Skin epidermis (tissue), 12 donors: ENCODE measurements at regions not wholly inside any gene's neighbourhood (a gene's known extent, or its start where the extent isn't known, plus 50 kb on each side); places are given as distances from the start of the nearest gene placed in this dataset.

Experiments
- H3K27ac ChIP-seq, 21 experiments: fragments of 200-600 bp; sonication (generic) in 11 of 21; one replicate each; pipeline ENCODE4 v1.5.0; 2020; ENCODE audit warnings: mild to moderate bottlenecking in 3 of 21, inconsistent platforms in 2 of 21, moderate library complexity in 2 of 21
- H3K4me3 ChIP-seq, 7 experiments: fragments of 200-600 bp; sonication (generic) in 2 of 7; one replicate each; pipeline ENCODE4 v1.5.0; 2020; ENCODE audit warnings: inconsistent platforms in 2 of 7, mild to moderate bottlenecking in 2 of 7, moderate library complexity in 1 of 7

DNA sequence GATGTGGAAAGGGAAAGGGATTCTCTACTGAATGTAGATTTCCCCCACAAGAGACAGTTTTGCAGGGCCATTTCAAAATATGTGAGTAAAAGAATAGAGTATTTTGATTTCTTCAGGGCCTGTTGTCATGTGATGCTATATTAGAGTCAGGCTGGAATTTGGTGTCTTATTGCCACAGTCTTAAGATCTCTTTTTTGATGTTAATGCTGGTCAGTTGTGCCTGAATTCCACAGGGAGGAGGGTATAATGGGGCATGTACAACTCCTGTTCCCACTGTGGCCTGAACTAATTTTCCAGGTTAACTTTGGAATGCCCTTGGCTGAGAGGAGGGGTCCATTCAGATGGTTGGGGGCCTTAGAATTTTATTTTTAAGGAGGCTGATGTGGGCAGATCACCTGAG is 111.0 kb upstream of the MAX start:
- no peak overlapping the region for H3K27ac ChIP-seq
- no peak overlapping the region for H3K4me3 ChIP-seq

DNA sequence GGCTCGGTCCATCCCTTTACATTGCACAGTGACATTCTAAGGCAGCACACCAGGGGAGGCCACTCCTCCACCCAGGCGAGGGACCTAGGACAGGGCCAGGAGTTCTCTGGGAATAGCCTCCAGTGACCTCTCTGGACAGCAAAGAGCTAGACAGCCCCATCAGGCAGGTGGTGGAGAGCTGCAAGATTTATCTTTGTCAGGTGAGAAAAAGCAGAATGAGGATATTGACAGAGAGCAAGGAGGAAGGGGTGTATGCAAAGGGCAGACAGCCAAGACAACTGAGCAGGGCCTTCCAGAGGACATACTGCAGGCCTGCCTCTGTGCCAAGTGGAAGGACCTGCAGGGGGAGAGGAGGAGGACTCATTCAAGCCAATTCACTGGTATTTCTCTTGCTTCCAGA is 112.4 kb upstream of the MAX start:
- Histone ChIP-seq H3K4me3 (no peak overlapping the region), H3K27ac (no peak overlapping the region)

DNA sequence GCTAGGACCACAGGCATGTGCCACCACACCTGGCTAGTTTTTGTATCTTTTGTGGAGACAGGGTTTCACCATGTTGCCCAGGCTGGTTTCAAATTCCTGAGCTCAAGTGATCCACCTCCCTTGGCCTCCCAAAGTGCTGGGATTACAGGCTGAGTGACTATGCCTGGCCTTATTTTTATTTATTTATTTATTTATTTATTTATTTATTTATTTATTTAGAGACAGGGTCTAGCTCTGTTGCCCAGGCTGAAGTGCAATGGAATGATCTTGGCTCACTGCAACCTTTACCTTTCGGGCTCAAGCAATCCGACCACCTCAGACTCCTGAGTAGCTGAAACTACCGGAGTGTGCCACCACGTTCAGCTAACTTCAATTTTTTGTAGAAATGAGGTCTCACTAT is 117.0 kb upstream of the MAX start:
- Histone ChIP-seq H3K4me3 (no peak overlapping the region), H3K27ac (no peak overlapping the region)

DNA sequence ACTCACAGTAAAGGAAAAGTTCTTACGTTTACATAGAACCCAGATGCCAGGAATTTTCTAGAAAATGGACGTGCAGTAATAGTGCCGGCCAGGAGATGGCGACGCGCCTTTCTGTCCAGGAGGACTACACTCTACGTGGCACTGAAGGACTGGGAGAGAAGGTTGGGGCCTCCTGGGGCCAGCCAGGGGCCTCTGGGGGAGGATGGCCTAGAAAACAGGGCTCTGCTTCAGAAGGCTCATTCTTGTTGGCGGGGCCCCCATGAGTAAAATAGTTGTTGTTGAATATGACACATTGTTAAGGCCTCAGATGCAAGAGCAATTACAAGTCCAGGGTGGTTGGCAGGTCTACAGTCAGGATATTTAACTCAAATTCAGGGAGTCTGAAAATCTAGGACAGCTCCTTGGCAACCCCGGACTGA is 120.1 kb upstream of the MAX start:
- H3K4me3 ChIP-seq = no peak overlapping the region
- no peak overlapping the region for H3K27ac ChIP-seq

DNA sequence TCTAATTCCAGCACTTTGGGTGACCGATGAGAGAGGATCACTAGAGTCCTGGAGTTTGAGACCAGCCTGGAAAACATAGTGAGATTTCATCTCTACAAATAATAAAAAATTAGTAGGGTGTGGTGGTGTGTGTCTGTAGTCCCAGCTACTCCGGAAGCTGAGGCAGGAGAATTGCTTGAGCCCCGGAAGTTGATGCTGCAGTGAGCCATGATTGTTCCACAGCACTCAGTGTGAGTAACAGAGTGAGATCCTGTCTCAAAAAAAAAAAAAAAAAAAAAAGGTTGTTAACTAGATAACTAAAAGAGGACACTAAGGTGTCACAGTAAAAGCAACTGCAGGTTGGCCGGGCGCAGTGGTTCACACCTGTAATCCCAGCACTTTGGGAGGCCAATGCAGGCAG is 121.3 kb upstream of the MAX start:
- Histone ChIP-seq H3K4me3 (no peak overlapping the region), H3K27ac (no peak overlapping the region)

DNA sequence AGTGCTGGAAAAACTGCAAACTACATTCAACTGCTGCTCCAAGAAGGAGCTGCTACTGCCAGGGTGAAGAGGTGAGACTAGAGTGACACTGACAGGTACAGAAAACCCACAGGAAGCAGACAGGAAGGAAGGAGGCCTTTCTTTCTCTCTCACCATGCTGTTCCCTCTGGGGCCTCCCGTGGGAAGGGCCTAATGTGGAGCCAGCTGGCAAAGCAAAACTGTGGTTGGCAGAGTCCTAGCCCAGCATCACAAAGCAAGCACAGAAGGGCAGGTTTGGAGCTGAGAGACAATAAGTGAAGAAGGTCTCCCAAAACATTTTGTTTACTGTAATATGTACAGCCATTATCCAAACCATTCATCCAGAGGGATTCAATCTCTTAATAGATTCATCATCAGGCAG is 122.5 kb upstream of the MAX start:
- Histone ChIP-seq H3K4me3 (no peak overlapping the region), H3K27ac (peak overlapping the region in 3 of 21 experiments; percentile 23 to 41 (median 29))

DNA sequence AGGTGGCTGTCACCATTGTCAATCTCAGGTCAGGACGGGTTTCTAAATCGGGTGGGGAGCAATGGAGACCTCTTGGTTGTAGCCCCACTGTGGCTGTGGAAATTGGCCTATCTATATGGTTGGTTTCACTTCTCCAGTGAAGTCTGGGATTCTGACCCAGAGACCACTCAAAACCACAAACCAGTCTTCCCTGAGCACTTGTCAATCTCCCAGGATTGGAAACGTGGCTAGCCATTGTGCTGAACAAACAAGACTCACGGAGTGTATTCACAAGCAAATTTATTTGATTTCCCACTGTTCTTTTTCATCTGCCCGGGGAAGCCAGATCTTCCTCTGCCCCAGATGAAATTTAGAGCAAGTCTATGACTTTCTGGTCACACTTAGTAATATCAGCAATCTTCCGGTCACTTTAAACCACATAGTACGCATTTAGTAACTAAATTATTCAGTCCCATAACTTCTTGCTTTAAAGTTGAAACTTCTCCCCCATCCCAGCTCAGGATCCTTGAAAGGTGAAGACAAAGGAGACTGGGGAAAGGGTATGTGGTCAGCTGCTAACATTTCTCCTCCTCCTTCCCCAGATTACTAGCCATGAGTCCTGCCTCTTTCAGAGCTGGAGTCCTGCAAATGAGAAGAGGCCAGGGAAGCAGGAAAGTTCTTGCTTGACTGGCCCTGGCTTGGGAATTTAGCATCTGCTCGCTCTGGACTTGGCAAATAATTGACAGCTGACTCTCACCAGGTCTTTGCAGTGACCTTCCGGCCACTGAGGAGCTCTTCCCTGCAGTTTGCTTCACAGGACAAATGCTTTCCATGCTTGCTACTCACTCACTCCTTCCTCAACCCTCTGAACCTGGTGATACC is 123.2 kb upstream of the MAX start:
- Histone ChIP-seq H3K27ac (peak overlapping the region in 1 of 21 experiments; percentile 29), H3K4me3 (no peak overlapping the region)

DNA sequence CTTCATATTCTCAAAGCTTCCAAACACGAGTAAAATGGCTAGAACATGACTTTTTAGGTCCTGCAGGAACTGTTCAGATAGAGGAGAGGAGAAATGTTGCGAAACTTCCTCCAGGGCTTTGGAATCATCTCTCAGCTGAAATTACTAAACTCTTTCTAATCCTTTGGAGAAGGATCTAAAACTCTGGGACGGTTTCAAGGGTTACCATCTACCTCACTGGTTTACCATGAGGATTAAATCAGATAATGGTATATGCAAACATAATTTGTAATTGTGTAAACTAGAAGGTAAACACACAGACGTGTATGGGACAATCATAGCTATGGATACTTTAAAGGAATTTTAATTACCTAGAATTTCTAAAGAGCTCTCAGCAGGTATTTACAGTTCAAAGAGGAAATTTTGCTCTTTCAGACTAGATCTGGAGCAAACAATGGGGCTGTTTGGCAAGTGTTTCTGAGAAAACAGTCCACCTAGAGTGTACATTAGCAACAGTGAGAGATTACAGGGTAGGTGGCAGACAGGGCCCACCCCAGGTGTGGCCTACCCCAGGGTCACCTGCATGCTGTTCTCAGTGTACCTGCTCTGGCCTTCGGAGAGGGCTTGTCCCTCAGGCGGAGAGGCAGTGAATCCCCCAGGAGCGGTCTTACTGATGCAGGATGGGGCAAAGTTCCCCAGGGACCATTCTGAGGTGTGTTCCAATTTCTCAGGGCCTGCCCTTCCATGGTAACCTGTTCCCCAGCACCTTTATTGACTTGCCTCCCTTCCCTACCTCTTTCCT is 124.7 kb upstream of the MAX start:
- no peak overlapping the region for H3K4me3 ChIP-seq
- peak overlapping the region in 1 of 21 experiments; percentile 25 for H3K27ac ChIP-seq

DNA sequence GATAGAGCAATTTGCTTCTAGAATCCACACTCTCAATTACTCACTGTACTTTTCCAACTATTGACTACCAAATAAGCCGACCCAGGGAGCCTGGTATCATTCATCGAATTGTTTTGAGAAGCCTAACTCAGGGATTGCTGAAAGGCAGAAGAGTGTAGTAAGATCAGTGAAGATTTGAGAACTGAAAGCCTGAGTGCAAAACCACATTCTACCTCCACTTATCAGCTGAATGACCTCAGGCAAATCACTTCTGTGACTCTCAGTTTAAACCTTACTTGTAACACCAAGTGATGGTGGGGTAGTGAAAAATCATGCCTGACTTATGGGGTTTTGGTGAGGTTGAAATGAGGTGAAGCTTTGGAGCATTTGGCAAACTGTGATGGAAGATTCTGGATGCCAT is 126.1 kb upstream of the MAX start:
- Histone ChIP-seq H3K4me3 (no peak overlapping the region), H3K27ac (no peak overlapping the region)

DNA sequence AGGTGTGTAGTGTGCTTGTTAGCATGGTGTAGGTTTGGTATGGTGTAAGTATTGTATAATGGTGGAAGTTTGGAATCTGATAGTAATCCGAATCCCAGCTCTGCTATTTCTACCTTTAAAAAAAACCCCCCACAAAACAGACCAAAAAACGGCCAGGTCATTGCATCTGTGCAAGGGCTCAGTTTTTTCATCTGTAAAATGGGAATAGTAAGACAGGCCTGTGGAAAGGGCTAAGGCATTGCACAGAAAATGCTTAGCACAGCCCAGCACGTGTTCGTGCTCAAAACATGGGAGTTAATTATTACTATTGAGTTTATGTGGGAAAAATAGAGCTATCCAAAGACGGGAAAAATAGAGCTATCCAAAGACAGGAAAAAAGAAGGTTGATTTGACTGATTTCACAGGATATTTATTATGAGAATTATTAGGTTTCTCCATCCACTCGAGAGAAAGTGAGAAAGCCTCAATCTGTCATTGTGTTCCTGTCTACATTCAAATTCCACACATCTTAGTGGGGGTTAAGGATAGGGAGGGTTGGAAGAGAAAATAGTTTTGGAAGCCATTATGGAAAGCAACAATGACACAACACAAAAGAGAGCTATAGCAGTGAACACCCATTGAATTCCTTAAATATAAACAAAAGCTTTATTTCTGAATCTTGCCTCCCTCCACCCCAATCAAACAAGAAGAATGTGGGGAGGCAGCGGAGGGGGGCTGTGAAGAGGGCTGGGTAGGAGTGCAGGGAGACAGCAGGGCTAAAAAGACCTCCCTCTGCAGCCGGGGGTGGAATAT is 126.8 kb upstream of the MAX start:
- peak overlapping the region in 6 of 7 experiments; percentile 15 to 35 (median 24) for H3K4me3 ChIP-seq
- peak overlapping the region in 19 of 21 experiments; percentile 68 to 94 (median 81) for H3K27ac ChIP-seq

DNA sequence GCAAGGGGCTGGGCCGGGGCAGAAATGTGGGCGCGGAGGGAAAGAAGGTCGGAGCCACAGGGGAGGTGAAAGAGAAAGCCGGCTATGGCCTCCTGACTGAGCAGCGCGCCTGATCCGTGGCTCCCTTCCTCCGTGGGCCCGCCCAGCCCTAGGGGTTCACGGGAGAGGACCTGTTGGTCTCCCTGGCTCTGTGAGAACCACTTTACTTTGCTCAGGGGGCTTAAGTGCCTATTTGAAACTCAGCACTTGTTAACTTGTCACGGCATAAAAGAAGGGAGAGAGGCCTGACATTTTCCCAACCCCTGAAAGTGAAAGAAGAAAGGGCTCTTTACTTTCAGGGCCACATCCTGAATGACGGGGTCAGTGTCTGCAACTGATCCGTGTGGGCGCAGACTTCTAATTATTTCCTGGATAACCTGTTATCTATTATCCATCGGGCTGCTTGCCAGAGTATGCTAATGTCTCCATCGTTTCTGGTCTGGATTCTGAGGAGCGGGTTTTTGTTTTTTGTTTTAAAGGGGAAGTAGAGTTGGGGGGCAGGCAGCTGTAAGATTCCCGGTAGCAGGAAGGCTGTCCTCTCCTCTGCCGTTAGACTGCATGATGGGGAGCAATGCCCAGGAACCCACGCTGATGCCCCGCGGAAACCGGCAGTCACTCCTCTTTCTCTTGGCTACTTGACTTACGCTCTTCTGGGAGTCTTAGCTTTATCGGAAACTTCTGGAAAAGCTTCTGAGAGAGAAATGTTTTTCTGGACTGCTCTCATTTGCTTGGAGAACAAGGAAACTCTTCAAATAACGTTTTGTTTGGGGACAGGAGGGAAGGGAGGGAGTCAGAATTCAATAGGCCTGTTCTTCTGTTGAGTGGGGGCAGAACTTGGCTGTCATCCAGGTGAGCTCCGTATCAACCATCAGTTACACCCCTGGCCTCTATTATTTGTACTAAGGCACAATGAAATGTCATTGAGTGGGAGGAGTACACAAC is 127.7 kb upstream of the MAX start:
- H3K4me3 ChIP-seq = peak overlapping the region; percentile 15 to 35 (median 26)
- peak overlapping the region in 20 of 21 experiments; percentile 3 to 94 (median 81) for H3K27ac ChIP-seq

DNA sequence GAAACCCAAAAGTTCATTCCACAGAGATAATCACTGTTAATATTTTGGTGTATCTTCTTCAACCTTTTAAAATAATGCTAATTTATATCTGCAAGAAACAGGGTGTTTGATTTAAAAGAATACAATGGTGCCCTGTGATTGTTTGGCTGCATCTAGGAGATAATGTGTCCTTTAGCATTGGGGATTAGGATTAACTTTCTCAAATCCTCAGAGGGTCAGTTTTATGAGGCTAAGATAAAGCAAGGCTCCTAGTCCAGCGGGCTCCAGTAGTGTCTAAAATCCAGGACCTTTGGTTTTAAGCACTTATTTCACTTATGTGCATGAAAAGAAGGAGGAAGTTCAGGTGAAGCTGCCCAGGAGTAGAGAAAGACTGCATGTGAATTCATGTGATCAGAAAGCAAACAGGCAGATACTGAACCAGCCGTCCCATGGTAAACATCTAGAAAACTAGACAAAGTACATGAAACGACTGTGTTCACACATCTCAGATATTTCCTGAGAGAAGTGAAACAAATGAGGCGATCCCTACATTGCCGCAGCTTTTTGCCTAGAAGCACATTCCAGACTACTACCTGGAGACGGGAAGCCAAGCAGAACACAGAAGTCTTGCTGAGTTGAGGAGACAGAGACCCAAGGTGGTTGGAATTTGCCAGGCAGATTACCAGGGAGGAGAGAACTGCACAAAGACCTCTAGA is 129.1 kb upstream of the MAX start:
- Histone ChIP-seq H3K4me3 (no peak overlapping the region), H3K27ac (no peak overlapping the region)

DNA sequence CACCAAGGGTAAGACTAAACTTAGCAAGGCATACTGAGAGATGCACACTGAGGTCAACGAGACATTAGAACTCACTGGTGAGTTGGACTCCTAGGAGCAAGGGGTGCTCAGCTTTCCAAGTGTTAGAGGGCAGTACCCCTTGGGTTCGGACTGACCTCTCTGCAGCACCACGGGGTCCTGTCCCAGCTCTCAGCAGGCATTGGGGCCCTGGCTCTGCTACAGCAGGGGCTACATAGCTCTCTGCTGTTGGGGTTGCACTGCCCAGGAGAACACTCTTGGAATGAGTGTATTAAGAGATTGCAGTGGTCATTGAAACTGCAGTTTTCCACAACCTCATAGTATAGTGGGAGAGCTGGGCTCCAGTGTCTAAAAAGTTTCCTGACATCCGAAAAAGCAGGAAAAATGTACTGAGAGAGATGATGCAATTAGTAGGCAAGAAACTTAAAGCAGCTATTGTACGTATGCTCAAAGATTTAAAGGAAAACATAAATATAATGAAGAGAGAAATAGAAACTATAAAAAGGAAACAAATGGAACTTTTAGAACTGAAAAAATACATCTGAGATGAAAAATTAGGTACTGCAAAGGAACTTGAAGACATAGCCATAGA is 132.5 kb upstream of the MAX start:
- H3K27ac ChIP-seq = no peak overlapping the region
- no peak overlapping the region for H3K4me3 ChIP-seq

DNA sequence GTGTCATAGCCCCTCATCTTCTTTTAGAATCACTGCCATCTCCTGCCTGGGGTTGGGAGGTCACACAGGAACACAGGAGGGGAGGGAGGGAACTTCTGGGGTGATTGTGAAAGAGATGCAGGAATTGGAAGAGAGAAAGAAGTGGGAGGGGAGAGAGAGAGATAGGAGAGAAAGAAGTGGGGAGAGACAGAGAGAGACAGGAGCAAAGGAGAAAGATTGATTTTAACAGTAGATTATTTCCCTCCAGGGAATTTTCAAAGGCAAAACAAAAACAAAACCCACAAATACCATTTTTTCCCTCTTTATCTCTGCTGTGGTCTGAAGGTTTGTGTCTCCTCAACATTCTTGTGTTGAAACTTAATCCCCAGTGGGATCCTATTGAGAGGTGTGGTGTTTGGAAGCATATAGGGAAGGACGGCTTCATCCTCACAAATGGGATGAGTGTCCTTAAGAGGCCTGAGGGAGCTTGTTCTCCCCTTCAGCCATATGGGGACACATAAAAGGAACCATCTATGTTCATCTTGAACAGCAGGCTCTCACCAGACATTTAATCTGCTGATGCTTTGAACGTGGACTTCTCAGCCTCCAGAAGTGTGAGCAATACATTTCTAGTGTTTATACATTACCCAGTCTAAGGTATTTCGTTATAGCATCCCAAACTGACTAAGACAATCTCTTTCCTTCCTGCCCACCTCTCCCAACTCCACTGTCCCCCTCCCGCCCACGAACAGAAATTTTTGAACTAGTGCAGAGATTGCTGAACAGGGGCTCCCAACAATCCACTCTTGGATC is 134.9 kb upstream of the MAX start:
- Histone ChIP-seq H3K27ac (no peak overlapping the region), H3K4me3 (no peak overlapping the region)

DNA sequence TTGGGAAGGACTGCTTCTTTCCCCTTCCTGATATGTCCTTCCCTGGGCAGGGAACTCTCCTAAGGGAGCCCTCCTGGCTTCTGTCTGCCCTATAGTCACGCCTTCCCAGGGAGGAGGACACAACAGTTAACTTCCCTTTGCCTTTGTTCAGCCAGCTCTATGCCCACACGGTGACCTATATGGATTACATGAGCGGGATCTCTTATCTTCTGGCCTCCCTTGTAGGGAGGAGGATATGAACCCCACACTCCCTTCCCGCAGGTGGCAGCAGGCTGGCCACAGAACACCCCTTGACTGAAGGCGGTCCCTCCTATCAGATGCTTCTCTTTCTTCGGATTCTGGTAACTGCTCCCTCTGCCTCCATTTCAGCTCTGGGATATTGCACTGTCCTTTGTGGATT is 135.6 kb upstream of the MAX start:
- Histone ChIP-seq H3K27ac (no peak overlapping the region), H3K4me3 (no peak overlapping the region)

DNA sequence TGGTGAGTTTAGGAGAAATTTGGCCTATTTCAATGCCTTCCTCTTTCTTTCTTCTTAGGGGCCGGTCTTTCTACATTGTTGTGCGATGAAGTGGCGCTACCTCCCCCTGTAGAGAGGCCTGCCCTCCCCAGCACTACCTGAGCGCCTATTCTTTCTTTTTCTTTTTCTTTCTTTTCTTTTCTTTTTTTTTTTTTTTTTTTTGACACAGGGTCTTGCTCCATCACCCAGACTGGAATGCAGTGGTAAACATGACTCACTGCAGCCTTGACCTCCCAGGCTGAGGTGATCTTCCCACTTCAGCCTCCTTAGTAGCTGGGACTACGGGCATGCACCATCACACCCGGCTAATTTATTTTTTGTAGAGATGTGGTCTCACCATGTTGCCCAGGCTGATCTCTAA is 136.1 kb upstream of the MAX start:
- Histone ChIP-seq H3K4me3 (no peak overlapping the region), H3K27ac (peak overlapping the region in 4 of 21 experiments; percentile 7 to 73 (median 32))
